ENCODE measurements at regions not wholly inside any gene's neighbourhood (a gene's known extent, or its start where the extent isn't known, plus 50 kb on each side); places are given as distances from the start of the nearest gene placed in this dataset.

DNA sequence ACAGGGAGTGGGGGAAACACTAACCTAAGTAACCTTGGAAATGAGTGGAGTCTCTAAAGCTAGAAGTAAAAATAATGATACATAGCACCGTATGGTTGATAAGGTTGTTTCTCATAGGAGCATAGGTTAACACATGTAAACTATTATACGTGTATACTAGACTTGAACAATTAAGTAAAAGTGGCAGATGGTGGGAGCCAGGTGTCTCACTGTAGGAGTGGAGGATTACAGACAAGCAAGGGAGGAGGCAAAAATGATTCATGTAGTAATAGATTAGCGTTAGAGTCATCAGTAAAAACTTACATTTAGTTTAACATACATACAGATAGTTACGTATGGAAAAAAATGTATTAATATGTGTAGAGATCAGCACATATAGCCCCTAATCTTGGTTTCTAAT is 138.4 kb upstream of the DSCAM start:
- TF ChIP-seq CEBPB (IDR thresholded peaks at IDR 0.05; ENCODE audit: low read depth, low read length) (no peak), POLR2A (IDR thresholded peaks at IDR 0.05; ENCODE audit: low read depth, low read length) (no peak), RCOR1 (IDR thresholded peaks at IDR 0.05; ENCODE audit: insufficient replicate concordance, low read length) (no peak), RAD21 (IDR thresholded peaks at IDR 0.05; ENCODE audit: low read length) (no peak), RFX5 (IDR thresholded peaks at IDR 0.05; ENCODE audit: low read depth, low read length) (no peak), MXI1 (IDR thresholded peaks at IDR 0.05; ENCODE audit: borderline replicate concordance, low read depth, low read length) (no peak), MAZ (IDR thresholded peaks at IDR 0.05; ENCODE audit: borderline replicate concordance, low read depth, low read length) (no peak)
- TF ChIP-seq, protein P1, sequence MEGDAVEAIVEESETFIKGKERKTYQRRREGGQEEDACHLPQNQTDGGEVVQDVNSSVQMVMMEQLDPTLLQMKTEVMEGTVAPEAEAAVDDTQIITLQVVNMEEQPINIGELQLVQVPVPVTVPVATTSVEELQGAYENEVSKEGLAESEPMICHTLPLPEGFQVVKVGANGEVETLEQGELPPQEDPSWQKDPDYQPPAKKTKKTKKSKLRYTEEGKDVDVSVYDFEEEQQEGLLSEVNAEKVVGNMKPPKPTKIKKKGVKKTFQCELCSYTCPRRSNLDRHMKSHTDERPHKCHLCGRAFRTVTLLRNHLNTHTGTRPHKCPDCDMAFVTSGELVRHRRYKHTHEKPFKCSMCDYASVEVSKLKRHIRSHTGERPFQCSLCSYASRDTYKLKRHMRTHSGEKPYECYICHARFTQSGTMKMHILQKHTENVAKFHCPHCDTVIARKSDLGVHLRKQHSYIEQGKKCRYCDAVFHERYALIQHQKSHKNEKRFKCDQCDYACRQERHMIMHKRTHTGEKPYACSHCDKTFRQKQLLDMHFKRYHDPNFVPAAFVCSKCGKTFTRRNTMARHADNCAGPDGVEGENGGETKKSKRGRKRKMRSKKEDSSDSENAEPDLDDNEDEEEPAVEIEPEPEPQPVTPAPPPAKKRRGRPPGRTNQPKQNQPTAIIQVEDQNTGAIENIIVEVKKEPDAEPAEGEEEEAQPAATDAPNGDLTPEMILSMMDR (conservative IDR thresholded peaks at IDR 0.05; ENCODE audit: low read depth, low read length), result no peak
- TF ChIP-seq, protein P2, sequence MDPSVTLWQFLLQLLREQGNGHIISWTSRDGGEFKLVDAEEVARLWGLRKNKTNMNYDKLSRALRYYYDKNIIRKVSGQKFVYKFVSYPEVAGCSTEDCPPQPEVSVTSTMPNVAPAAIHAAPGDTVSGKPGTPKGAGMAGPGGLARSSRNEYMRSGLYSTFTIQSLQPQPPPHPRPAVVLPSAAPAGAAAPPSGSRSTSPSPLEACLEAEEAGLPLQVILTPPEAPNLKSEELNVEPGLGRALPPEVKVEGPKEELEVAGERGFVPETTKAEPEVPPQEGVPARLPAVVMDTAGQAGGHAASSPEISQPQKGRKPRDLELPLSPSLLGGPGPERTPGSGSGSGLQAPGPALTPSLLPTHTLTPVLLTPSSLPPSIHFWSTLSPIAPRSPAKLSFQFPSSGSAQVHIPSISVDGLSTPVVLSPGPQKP (IDR thresholded peaks at IDR 0.05; ENCODE audit: borderline replicate concordance, low read depth, low read length), result no peak
- TF ChIP-seq, protein P3, sequence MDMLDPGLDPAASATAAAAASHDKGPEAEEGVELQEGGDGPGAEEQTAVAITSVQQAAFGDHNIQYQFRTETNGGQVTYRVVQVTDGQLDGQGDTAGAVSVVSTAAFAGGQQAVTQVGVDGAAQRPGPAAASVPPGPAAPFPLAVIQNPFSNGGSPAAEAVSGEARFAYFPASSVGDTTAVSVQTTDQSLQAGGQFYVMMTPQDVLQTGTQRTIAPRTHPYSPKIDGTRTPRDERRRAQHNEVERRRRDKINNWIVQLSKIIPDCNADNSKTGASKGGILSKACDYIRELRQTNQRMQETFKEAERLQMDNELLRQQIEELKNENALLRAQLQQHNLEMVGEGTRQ (IDR thresholded peaks at IDR 0.05; ENCODE audit: low read depth, low read length), result no peak
